ENCODE measurements at regions not wholly inside any gene's neighbourhood (a gene's known extent, or its start where the extent isn't known, plus 50 kb on each side); places are given as distances from the start of the nearest gene placed in this dataset.

GRCh38 chr3:115208066-115208750, 61.1 kb upstream of the ZBTB20 start:
- no peak for TF ChIP-seq CTCF (IDR thresholded peaks at IDR 0.05)
- no peak for TF ChIP-seq POLR2A (IDR thresholded peaks at IDR 0.05)
